Ovary (tissue), 3 donors: ENCODE measurements at regions not wholly inside any gene's neighbourhood (a gene's known extent, or its start where the extent isn't known, plus 50 kb on each side); places are given as distances from the start of the nearest gene placed in this dataset.

Experiments used
- POLR2A ChIP-seq: fragments of 450-650 bp; IDR thresholded peaks from one replicate; pipeline ENCODE4 v1.6.1; 2017; ENCODE audit warnings: antibody characterized with exemption, mild to moderate bottlenecking, moderate library complexity
- TF ChIP-seq, protein P1 (sequence below), 3 donors: fragments of 450-650 bp in 2 of 3; fragments of 200-600 bp in 1 of 3; IDR thresholded peaks; one replicate each; pipeline versions ENCODE4 v1.5.1 to v1.8.0; 2016 to 2022; ENCODE audit warnings: antibody characterized with exemption in 3 of 3, mild to moderate bottlenecking in 1 of 3
- donor health status: DM: no; HTN: no; CAD: no.

DNA sequence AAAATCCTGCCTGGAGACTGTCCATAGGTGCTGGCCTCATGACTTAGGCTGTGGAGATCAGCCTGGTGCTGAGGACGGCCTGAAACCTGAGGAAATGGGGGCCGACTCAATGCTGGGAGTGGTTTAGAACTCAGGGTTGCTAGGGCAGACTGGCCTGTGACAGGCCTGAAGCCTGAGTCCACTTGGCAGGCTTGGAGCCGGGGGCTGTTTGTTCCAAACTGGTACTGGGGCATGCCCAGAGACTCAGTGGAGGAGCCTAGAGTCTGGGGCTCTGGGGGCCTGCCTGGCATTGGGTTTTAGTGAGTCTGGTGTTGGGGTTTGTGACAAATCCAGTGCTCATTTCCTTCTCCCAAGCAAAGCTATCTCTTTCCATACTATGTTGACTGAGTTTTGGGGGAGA lies 489.7 kb upstream of the CNKSR2 start:
- TF ChIP-seq, protein P1, sequence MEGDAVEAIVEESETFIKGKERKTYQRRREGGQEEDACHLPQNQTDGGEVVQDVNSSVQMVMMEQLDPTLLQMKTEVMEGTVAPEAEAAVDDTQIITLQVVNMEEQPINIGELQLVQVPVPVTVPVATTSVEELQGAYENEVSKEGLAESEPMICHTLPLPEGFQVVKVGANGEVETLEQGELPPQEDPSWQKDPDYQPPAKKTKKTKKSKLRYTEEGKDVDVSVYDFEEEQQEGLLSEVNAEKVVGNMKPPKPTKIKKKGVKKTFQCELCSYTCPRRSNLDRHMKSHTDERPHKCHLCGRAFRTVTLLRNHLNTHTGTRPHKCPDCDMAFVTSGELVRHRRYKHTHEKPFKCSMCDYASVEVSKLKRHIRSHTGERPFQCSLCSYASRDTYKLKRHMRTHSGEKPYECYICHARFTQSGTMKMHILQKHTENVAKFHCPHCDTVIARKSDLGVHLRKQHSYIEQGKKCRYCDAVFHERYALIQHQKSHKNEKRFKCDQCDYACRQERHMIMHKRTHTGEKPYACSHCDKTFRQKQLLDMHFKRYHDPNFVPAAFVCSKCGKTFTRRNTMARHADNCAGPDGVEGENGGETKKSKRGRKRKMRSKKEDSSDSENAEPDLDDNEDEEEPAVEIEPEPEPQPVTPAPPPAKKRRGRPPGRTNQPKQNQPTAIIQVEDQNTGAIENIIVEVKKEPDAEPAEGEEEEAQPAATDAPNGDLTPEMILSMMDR (IDR thresholded peaks at IDR 0.05), result no peak
- no peak for TF ChIP-seq POLR2A
